ENCODE measurements at regions not wholly inside any gene's neighbourhood (a gene's known extent, or its start where the extent isn't known, plus 50 kb on each side); places are given as distances from the start of the nearest gene placed in this dataset.

DNA sequence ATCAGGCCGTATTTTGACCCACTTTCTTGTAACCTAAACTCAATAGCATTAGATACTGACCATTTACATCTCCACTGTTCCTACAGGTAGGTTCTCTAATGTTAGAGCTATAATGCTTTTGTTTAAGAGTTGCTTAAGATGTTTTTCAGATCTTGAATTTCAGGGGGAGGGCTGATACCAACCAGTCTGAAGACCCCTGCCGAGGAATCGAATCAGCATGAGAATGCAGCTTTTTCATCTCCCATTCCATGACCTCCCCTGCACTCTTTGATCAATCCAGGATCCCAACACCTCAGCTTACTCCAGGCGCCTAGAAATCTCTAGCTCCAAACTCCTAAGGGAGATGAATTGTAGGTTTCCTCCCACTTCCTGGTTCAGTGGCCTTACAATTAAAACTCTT is 120.5 kb upstream of the MC4R start:
- TF ChIP-seq POLR2A (IDR thresholded peaks at IDR 0.05) (no peak), POLR2AphosphoS5 (IDR thresholded peaks at IDR 0.05) (no peak)
- TF ChIP-seq, protein P1, sequence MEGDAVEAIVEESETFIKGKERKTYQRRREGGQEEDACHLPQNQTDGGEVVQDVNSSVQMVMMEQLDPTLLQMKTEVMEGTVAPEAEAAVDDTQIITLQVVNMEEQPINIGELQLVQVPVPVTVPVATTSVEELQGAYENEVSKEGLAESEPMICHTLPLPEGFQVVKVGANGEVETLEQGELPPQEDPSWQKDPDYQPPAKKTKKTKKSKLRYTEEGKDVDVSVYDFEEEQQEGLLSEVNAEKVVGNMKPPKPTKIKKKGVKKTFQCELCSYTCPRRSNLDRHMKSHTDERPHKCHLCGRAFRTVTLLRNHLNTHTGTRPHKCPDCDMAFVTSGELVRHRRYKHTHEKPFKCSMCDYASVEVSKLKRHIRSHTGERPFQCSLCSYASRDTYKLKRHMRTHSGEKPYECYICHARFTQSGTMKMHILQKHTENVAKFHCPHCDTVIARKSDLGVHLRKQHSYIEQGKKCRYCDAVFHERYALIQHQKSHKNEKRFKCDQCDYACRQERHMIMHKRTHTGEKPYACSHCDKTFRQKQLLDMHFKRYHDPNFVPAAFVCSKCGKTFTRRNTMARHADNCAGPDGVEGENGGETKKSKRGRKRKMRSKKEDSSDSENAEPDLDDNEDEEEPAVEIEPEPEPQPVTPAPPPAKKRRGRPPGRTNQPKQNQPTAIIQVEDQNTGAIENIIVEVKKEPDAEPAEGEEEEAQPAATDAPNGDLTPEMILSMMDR (IDR thresholded peaks at IDR 0.05 in 8 of 11, conservative IDR thresholded peaks at IDR 0.05 in 3 of 11), result no peak
